ENCODE measurements at regions not wholly inside any gene's neighbourhood (a gene's known extent, or its start where the extent isn't known, plus 50 kb on each side); places are given as distances from the start of the nearest gene placed in this dataset.

DNA sequence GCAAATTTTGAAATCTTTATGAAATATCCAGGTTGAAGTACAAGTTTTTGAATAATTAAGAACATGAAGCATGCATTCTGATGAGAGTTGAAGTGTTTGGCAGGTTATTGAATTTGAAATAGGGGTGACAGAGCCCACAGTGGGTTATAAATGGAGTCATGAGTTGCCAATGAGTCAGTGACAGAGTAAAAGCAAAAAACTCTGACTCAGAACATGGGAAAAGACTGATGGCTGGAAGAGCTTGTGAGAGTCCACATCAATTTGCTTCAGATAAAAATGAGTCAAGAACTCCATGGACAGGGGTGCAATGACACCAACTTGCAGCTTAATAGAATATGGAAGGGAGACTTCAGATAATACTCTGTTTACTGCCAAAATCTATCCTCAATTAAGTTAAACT, 105.3 kb downstream of the SLC6A15 start:
- intact Hi-C loops (cut with micrococcal nuclease): no loop called here
- Histone ChIP-seq H3K9me3 (replicated peaks) (no peaks in the 10 kb centered on the region), H3K27ac (replicated peaks) (no peak overlapping the region), H3K4me1 (no peaks in the 10 kb centered on the region), H3K27me3 (ENCODE audit: low read depth) (no peaks in the 10 kb centered on the region), H3K4me3 (no peak overlapping the region), H3K36me3 (no peaks in the 10 kb centered on the region)
- DNase-seq: no peak
- TF ChIP-seq, protein P1, sequence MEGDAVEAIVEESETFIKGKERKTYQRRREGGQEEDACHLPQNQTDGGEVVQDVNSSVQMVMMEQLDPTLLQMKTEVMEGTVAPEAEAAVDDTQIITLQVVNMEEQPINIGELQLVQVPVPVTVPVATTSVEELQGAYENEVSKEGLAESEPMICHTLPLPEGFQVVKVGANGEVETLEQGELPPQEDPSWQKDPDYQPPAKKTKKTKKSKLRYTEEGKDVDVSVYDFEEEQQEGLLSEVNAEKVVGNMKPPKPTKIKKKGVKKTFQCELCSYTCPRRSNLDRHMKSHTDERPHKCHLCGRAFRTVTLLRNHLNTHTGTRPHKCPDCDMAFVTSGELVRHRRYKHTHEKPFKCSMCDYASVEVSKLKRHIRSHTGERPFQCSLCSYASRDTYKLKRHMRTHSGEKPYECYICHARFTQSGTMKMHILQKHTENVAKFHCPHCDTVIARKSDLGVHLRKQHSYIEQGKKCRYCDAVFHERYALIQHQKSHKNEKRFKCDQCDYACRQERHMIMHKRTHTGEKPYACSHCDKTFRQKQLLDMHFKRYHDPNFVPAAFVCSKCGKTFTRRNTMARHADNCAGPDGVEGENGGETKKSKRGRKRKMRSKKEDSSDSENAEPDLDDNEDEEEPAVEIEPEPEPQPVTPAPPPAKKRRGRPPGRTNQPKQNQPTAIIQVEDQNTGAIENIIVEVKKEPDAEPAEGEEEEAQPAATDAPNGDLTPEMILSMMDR (IDR thresholded peaks at IDR 0.05; ENCODE audit: borderline replicate concordance): no peak

DNA sequence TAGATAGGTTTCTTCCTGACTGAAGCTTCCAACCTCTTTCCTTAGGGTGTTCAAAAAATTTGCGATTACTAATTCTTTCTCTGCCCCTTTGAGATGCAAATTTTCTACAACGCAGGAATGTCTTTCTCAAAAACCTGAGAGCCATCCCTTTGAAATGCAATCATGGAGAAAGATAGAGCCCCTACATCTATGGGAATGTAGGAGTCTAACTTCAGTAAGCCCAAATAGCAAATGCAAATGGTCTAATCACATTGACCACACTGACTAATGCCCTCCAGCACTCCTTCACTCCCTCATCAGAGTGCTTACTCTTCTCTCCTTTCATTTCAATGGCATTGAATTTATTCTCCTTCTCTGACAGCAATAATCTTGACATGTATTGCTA, 107.1 kb downstream of the SLC6A15 start:
- intact Hi-C loops (cut with micrococcal nuclease): no loop called here

DNA sequence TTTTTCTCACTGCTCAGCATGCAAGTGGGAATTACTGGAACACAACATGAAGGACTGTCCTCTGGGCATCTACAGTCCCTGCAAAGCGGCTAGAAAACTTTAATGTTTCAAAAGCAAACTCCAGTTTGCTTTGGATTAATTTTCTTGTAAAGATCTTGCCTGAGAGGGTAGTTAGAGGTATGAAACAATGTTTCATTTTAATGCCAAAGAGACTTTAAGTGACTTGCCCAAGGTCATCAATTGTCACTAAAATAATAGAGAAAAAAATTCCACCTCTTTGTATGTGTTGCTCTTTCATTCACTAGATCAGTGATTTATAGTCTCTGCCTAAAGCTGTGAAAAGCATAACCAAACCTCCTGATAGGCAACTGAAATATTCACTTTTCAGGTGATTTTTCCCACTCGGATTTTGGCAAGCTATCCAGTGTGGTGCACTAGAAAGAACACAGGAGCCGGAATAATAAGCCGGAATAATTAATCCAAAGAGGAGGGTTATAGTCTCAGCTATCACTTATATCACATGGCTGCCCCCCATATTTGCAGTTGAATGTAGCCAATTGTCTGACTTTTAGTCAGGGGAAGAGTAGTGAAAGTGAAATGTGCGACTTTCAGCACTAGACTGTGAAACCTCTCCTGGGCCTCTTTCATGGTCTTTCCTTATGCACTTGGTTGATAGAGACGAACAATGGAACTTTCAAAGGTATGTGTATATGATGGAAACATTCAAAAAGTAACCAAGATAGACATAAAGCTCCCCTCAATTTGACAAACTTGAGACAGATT, 107.7 kb downstream of the SLC6A15 start:
- H3K9me3 ChIP-seq (replicated peaks): no peaks in the 10 kb centered on the region
- H3K36me3 ChIP-seq: no peaks in the 10 kb centered on the region
- DNase-seq: no peak
- intact Hi-C loops (cut with micrococcal nuclease): no loop called here
- H3K4me3 ChIP-seq: no peak overlapping the region
- H3K27ac ChIP-seq (replicated peaks): no peak overlapping the region
- H3K4me1 ChIP-seq: no peaks in the 10 kb centered on the region
- H3K27me3 ChIP-seq (ENCODE audit: low read depth): no peaks in the 10 kb centered on the region
- TF ChIP-seq, protein P1 (IDR thresholded peaks at IDR 0.05; ENCODE audit: borderline replicate concordance): no peak

More for the DNA sequence above, 107.1 kb downstream of the SLC6A15 start:
- TF ChIP-seq, protein P1 (IDR thresholded peaks at IDR 0.05; ENCODE audit: borderline replicate concordance): no peak
- DNase-seq: no peak
- Histone ChIP-seq H3K27ac (replicated peaks) (no peak overlapping the region), H3K9me3 (replicated peaks) (no peaks in the 10 kb centered on the region), H3K36me3 (no peaks in the 10 kb centered on the region), H3K4me3 (no peak overlapping the region), H3K27me3 (ENCODE audit: low read depth) (no peaks in the 10 kb centered on the region), H3K4me1 (no peaks in the 10 kb centered on the region)

DNA sequence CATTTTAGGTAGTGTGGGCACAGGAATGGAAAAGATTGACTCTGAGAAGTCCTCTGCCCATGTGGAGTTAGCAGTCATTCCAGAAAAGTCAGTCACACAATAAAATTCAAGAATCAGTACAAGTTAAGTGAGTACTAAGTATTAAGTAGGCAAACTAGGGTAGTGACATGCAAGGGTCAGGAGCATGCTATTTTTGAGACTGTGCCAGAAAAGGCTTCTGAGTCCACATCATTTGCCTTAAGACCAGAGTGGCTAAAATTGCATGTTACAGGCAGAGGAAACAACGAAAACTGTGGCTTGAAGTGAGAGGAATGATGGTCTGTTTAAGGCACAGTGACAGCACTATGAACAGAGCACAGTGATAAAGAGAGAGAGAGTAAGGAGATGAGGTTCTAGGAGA, 108.9 kb downstream of the SLC6A15 start:
- no peak overlapping the region for H3K4me3 ChIP-seq
- no peaks in the 10 kb centered on the region for H3K4me1 ChIP-seq
- no peaks in the 10 kb centered on the region for H3K36me3 ChIP-seq
- no peaks in the 10 kb centered on the region for H3K27me3 ChIP-seq (ENCODE audit: low read depth)
- no peak for DNase-seq
- TF ChIP-seq, protein P1 (IDR thresholded peaks at IDR 0.05; ENCODE audit: borderline replicate concordance): no peak
- H3K9me3 ChIP-seq (replicated peaks): no peaks in the 10 kb centered on the region
- no peak overlapping the region for H3K27ac ChIP-seq (replicated peaks)
- intact Hi-C loops (cut with micrococcal nuclease): no loop called here

DNA sequence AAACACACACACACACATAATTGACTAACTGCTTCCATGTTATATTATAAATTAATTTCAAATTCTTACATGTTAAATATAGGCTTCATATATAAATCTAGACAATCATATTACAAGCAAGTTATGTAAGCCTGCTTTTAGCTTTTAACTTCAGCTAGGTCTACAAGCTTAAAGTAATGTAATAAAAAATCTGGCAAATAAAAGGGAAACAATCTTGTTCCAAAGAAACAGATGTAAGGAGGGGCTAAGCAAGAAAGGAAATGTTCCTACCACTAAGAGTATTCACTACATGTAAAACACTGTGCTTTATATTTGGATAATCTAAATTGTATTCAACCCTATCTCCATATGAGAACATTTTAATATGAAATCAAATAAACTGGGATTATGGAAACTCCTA, 110.4 kb downstream of the SLC6A15 start:
- intact Hi-C loops (cut with micrococcal nuclease): no loop called here
- Histone ChIP-seq H3K4me1 (no peaks in the 10 kb centered on the region), H3K36me3 (no peaks in the 10 kb centered on the region), H3K9me3 (replicated peaks) (no peaks in the 10 kb centered on the region), H3K27ac (replicated peaks) (no peak overlapping the region), H3K27me3 (ENCODE audit: low read depth) (no peaks in the 10 kb centered on the region), H3K4me3 (no peak overlapping the region)
- no peak for DNase-seq
- TF ChIP-seq, protein P1 (IDR thresholded peaks at IDR 0.05; ENCODE audit: borderline replicate concordance): no peak
